ENCODE measurements at regions not wholly inside any gene's neighbourhood (a gene's known extent, or its start where the extent isn't known, plus 50 kb on each side); places are given as distances from the start of the nearest gene placed in this dataset.

DNA sequence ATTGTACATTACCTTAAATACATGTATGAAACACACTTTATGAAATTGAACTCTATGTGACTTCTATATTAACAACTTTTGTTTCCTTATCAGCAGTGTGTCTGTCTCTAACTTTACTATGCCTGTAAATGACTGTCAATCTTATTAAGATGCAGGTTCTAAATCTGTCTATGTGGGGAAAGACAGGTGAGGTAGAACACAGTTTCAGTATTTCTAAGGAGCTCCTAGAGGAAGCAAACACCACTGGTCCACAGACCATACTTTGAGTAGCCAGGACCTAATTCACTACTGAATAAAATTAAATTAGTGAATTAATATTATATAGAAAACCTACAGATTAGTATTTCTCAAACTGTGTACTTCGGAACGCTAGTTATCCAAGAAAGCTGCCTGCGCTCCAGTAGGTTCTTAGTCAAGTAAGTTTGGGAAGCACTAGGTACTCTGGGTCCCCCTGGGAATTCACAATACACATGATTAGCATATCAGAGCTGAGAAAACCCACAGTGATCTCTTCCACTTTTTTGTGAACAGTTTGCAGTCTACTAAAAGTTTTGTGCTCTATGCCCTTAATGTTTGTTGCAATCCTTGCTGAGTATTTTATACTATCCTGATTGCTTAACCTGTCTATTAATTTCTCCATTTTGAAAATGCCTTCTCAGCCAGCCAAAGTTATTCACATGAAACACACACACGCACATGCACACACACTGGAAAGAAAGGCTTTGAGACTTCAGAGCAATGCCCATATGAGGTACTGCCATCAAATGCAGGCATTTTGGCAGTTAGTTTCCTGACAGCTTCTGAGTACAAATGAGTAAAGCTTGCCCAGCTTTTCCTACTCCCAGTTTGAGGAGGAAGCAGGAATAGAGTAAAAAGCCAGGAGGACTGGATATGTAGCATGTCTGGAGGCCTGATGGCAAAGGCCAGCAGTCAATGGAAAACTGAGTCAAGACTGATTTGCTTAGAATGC, 133.6 kb upstream of the CPEB2 start:
- no peak for DNase-seq (ENCODE audit: low read depth in 2 of 2)

GRCh38 chr4:14871676-14872430, 130.4 kb upstream of the CPEB2 start:
- peak; percentile 5 to 23 for DNase-seq (ENCODE audit: low read depth in 2 of 2)

GRCh38 chr4:14874990-14875389, 127.3 kb upstream of the CPEB2 start:
- DNase-seq (ENCODE audit: low read depth in 2 of 2): no peak

DNA sequence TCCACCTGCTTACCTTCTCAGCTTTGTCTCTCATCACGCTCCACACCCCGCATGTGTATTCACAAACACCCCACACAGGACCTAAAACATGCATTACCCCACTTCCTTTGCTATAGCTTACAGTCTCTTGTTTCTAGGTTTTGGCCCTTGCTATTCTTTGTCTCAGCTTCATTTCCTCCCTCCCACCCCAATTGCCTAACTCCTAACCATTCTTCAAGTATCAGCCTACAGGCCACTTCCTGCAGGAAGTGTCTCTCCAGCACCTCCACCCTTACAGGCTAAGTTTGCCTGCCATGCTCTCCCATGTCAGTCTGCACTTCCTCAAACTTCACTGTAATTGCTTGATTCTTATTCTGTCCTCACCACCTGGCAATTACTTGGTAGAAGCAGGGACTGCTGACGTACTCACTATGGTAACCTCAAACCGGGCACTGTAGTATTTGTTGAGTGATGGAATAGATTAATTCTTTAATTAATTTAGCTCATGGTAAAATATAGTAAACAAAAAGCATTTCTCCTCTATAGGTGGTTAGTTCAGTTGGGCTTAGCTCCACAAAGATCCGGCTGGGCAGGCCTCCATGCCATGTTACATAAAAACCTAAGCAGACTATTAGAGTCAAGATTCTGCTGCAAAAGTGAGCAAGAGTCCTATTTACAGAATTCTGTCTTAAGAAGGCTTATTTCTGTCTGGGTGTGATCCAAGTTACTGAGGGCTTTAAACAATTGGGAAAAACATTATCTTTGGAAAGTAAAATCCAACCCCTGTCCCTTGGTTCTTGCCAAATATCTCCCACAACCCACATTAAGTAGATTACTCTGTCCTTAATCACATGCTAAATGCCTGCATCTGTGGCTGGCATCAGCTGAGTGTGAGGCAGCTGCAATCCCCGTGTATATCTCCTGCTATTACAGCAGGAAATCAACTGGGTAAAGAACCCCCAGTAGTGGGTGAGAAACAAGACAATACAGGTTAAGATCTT, 124.7 kb upstream of the CPEB2 start:
- DNase-seq (ENCODE audit: low read depth in 2 of 2): no peak

GRCh38 chr4:14878681-14879080, 123.6 kb upstream of the CPEB2 start:
- no peak for DNase-seq (ENCODE audit: low read depth in 2 of 2)

- DNase-seq (ENCODE audit: low read depth in 2 of 2): no peak
Measured at GRCh38 chr4:14879683-14880082, 122.6 kb upstream of the CPEB2 start.

DNA sequence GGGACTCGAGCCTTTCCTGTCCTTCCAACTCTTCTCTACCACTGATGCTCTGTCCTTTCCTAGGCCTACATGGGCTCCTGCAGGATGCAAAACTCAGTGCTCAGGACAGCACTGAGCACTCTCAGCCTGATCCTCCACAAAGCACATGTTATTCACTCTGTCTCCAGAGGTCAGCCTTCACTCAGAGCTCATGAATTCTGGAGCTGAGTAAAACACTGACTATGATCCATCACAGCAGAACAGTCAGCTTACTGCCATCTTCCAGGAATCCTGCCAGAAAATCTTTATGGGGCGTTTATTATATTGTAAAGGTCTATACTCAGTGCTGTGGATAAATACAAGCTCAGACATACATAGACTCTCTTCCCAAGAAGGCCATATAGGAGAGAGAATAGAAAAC, 121.5 kb upstream of the CPEB2 start:
- DNase-seq (ENCODE audit: low read depth in 2 of 2): no peak

GRCh38 chr4:14883166-14883565, 119.1 kb upstream of the CPEB2 start:
- no peak for DNase-seq (ENCODE audit: low read depth in 2 of 2)

GRCh38 chr4:14883661-14884060, 118.6 kb upstream of the CPEB2 start:
- no peak for DNase-seq (ENCODE audit: low read depth in 2 of 2)

- DNase-seq (ENCODE audit: low read depth in 2 of 2): no peak
Measured at GRCh38 chr4:14887842-14888433, 114.3 kb upstream of the CPEB2 start.

DNA sequence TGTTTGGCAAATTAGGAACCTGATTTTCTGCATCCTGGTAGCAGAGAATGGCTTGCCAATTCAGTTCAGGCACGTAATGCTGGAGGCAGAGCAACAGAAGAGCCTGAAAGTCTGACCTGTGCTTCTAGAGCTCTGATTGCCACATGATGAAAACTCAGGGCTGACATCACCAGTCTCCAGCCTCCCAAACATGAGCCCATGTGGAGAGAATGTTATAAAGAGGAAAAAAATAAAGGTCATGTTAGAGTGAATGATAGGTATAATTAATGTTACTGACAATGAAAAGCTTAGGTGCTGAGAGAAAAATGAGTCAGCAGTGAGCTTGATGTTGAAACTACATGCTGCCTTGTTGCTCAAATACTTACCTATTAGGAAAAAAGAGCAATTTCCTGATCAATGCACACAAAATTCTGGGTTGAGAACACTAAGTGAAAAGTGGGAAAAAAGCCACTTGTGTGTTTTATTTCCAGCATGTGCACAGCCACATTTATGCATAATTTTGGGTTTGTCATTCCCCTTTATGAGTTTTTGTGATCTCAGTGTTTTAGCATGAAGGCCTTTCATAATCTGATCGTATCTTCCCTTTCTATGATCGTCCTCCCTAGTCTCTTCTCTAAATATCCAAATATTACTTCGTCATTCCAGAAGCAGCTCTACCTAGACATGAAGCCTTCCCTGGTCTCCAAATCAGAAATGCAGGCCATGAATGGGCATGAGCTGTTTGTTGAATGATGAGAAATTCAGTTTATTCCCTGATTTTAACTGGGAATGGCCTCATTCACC, 113.3 kb upstream of the CPEB2 start:
- DNase-seq (ENCODE audit: low read depth in 2 of 2): no peak

DNA sequence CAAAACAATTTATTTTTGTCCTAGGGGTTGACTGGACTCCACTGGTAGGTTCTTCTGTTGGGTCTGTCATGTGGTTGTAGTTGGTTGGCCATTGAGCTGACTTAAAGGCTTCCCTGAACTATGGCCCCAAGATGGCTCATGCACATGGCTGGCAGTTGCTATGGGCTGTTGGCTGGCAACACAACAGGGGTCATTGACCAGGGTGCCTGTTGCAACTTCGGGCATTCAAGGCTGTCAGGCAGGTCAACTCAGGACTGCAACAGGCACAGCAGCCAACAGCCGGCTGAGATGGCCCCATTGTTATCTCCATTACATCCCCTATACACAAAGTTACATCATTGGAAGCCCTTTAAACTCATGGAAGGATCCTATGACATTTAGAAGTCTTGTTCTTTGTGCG, 109.7 kb upstream of the CPEB2 start:
- no peak for DNase-seq (ENCODE audit: low read depth in 2 of 2)

DNA sequence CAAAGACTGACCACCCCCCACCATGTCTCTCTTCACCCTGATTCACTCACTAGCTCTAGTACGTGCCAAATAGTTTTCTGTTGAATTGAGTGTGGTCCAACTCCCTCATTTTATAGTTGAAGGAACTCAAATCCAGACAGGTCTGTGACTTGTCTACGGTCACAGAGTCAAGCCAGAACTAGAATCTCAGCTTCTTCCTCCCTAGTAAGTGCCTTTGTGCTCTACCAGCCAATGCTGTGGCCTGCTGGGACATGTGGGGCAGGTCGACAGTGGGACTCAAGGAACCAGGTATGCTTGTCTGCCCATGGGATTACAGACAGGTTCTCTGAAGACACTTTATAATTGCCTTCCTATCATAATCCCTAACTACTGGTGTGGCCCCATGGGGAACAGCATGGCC, 108.6 kb upstream of the CPEB2 start:
- DNase-seq (ENCODE audit: low read depth in 2 of 2): no peak

DNA sequence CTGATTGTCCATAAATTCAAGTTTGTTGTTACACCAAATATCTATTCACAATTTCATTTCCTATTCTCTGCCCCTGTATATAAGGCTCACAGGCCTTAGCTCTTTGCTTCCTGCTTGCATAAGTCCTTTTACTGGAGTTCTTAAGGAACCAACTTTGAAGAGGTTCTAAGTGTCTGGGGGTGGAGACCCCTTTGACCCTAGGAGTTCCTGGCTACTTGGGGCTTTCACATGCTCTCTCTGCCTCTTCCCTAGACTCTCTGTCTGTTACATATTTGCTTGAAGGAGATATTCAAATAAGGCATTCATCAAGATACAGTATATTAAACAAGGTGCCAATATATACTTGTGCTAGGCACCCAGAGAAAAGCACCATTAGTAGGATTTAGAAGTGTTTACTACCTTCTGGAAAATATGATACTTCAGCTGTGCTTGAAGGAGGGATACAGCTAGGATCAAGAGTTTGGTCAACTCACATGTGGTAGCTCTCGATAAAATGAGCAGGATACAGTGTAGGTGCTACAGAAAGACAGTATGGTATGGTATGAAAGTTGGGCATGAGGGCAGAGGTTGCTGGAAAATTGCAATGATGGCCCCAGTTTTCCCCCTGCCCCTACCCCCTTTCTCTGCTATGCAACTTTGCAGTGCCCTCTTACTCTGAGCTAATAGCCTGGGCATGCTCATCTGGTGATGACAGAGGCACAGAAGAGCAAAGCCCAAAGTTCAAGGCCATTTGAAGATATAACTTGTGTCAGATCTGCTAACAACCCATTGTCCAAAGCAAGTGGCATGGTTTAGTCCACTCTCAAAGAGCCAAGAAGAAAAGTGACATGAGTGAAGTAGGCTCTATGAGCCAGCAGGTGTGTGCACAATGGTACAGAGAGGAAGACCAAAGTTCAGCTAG, 107.6 kb upstream of the CPEB2 start:
- no peak for DNase-seq (ENCODE audit: low read depth in 2 of 2)

- no peak for DNase-seq (ENCODE audit: low read depth in 2 of 2)
Measured at GRCh38 chr4:14896656-14897175, 105.6 kb upstream of the CPEB2 start.

GRCh38 chr4:14897217-14897616, 105.1 kb upstream of the CPEB2 start:
- no peak for DNase-seq (ENCODE audit: low read depth in 2 of 2)

DNA sequence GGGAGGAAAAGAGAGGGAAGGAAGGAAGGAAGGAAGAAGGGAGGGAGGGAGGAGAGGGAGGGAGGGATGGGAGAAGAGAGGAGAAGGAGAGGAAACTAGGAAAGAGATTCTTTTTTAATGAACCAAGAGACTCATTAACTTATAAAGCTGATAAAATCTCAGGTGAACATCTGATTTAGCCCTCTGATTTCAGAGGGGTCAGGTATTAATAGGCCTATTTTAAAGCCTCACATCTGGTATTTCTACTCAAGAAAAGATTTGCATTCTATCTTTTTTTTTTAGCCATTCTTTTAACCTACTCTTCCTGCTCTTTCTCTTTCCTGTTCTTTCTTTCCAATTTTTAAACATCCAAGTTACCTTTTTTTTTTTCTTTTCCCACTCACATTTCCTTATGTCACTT, 103.3 kb upstream of the CPEB2 start:
- DNase-seq (ENCODE audit: low read depth in 2 of 2): no peak

DNA sequence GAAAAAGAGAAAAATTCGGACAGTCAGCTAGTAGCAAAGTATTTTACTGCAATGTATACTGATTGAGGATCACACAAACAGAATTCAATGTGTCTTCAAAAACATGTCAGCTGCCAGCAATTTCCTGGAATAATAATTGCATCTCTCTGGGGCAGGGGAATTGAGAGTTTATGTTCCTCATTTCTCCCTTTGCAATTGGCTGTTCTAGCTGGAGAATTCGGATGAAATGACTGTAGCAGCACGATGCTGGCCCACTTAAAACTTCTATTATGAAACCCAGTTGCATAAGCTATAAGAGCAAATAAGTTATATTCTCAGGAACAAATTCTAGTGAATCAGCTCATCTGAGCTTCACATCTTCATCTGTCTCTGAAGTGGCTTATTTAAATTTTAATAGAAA, 99.9 kb upstream of the CPEB2 start:
- no peak for DNase-seq (ENCODE audit: low read depth in 2 of 2)

GRCh38 chr4:14903321-14903720, 99.0 kb upstream of the CPEB2 start:
- DNase-seq (ENCODE audit: low read depth in 2 of 2): no peak

All from stimulated activated CD4-positive, alpha-beta T cell treated with anti-CD3 and anti-CD28 coated beads, Interleukin-4, amount 100 ng/mL, for 48 hours (primary cell).